ENCODE measurements at regions not wholly inside any gene's neighbourhood (a gene's known extent, or its start where the extent isn't known, plus 50 kb on each side); places are given as distances from the start of the nearest gene placed in this dataset.
"Not testable (repeated sequence)": the region's sequence is repeated elsewhere in the genome, so short reads cannot be mapped to it uniquely, and the experiment has no call there.

GRCh38 chr5:125081101-125081500 lies 334.7 kb upstream of the ZNF608 start:
- no peak for DNase-seq (ENCODE audit: low read depth in 2 of 2)

- DNase-seq (ENCODE audit: low read depth in 2 of 2): no peak
Measured at GRCh38 chr5:125083981-125084380, 337.5 kb upstream of the ZNF608 start.

GRCh38 chr5:125085797-125086505 lies 339.5 kb upstream of the ZNF608 start:
- DNase-seq (ENCODE audit: low read depth in 2 of 2): no peak

- DNase-seq (ENCODE audit: low read depth in 2 of 2): no peak
Measured at GRCh38 chr5:125088522-125089105, 342.2 kb upstream of the ZNF608 start.

GRCh38 chr5:125092138-125092537 lies 345.7 kb upstream of the ZNF608 start:
- DNase-seq (ENCODE audit: low read depth in 2 of 2): not testable (repeated sequence)

- no peak for DNase-seq (ENCODE audit: low read depth in 2 of 2)
Measured at GRCh38 chr5:125093776-125094175, 347.3 kb upstream of the ZNF608 start.

GRCh38 chr5:125100342-125100741 lies 353.9 kb upstream of the ZNF608 start:
- no peak for DNase-seq (ENCODE audit: low read depth in 2 of 2)

GRCh38 chr5:125100951-125101350 lies 354.5 kb upstream of the ZNF608 start:
- no peak for DNase-seq (ENCODE audit: low read depth in 2 of 2)

GRCh38 chr5:125103459-125103858 lies 357.0 kb upstream of the ZNF608 start:
- no peak for DNase-seq (ENCODE audit: low read depth in 2 of 2)

- no peak for DNase-seq (ENCODE audit: low read depth in 2 of 2)
Measured at GRCh38 chr5:125106271-125106670, 359.8 kb upstream of the ZNF608 start.

- no peak for DNase-seq (ENCODE audit: low read depth in 2 of 2)
Measured at GRCh38 chr5:125106881-125107280, 360.4 kb upstream of the ZNF608 start.

- no peak for DNase-seq (ENCODE audit: low read depth in 2 of 2)
Measured at GRCh38 chr5:125109293-125109692, 362.9 kb upstream of the ZNF608 start.

- no peak for DNase-seq (ENCODE audit: low read depth in 2 of 2)
Measured at GRCh38 chr5:125109816-125110215, 363.4 kb upstream of the ZNF608 start.

GRCh38 chr5:125112196-125112595 lies 365.8 kb upstream of the ZNF608 start:
- DNase-seq (ENCODE audit: low read depth in 2 of 2): no peak

- DNase-seq (ENCODE audit: low read depth in 2 of 2): no peak
Measured at GRCh38 chr5:125113328-125113727, 366.9 kb upstream of the ZNF608 start.

GRCh38 chr5:125115195-125115525 lies 368.7 kb upstream of the ZNF608 start:
- no peak for DNase-seq (ENCODE audit: low read depth in 2 of 2)

- DNase-seq (ENCODE audit: low read depth in 2 of 2): no peak
Measured at GRCh38 chr5:125117566-125117965, 371.1 kb upstream of the ZNF608 start.

GRCh38 chr5:125120012-125120411 lies 373.6 kb upstream of the ZNF608 start:
- DNase-seq (ENCODE audit: low read depth in 2 of 2): no peak

GRCh38 chr5:125125031-125125823 lies 378.8 kb upstream of the ZNF608 start:
- DNase-seq (ENCODE audit: low read depth in 2 of 2): no peak

GRCh38 chr5:125126050-125126449 lies 379.6 kb upstream of the ZNF608 start:
- no peak for DNase-seq (ENCODE audit: low read depth in 2 of 2)

- DNase-seq (ENCODE audit: low read depth in 2 of 2): no peak
Measured at GRCh38 chr5:125129151-125129806, 382.8 kb upstream of the ZNF608 start.

- no peak for DNase-seq (ENCODE audit: low read depth in 2 of 2)
Measured at GRCh38 chr5:125130591-125130990, 384.2 kb upstream of the ZNF608 start.
